Neural crest cell (in vitro differentiated cells): ENCODE measurements at regions not wholly inside any gene's neighbourhood (a gene's known extent, or its start where the extent isn't known, plus 50 kb on each side); places are given as distances from the start of the nearest gene placed in this dataset.

Experiments
- DNase-seq: peaks from one replicate; pipeline ENCODE4 v3.0.0; 2021; ENCODE audit warnings: low read depth, mixed read lengths, low spot score
- H3K27ac Mint-ChIP-seq: one replicate; pipeline ENCODE4 v1.8.0; 2021; ENCODE audit warnings: mild to moderate bottlenecking, mixed read lengths; ENCODE audit not compliant: unreplicated experiment
- H3K27me3 Mint-ChIP-seq: 2 replicates; pipeline ENCODE4 v1.8.0; 2021; ENCODE audit warnings: low read depth, mild to moderate bottlenecking, mixed read lengths
- H3K36me3 Mint-ChIP-seq: 2 replicates; pipeline ENCODE4 v1.8.0; 2021; ENCODE audit warnings: low read depth, mild to moderate bottlenecking, mixed read lengths
- H3K4me1 Mint-ChIP-seq: 2 replicates; pipeline ENCODE4 v1.8.0; 2021; ENCODE audit warnings: mixed read lengths
- H3K4me3 Mint-ChIP-seq: one replicate; pipeline ENCODE4 v1.8.0; 2021; ENCODE audit warnings: mild to moderate bottlenecking, mixed read lengths
- H3K9me3 Mint-ChIP-seq: 2 replicates; pipeline ENCODE4 v1.8.0; 2021; ENCODE audit warnings: mixed read lengths
- TF ChIP-seq, protein P1 (sequence below): fragments of 200-600 bp; sonication (generic); conservative IDR thresholded peaks from 2 replicates; pipeline ENCODE4 v1.5.0; 2021; ENCODE audit warnings: antibody characterized with exemption, mild to moderate bottlenecking

DNA sequence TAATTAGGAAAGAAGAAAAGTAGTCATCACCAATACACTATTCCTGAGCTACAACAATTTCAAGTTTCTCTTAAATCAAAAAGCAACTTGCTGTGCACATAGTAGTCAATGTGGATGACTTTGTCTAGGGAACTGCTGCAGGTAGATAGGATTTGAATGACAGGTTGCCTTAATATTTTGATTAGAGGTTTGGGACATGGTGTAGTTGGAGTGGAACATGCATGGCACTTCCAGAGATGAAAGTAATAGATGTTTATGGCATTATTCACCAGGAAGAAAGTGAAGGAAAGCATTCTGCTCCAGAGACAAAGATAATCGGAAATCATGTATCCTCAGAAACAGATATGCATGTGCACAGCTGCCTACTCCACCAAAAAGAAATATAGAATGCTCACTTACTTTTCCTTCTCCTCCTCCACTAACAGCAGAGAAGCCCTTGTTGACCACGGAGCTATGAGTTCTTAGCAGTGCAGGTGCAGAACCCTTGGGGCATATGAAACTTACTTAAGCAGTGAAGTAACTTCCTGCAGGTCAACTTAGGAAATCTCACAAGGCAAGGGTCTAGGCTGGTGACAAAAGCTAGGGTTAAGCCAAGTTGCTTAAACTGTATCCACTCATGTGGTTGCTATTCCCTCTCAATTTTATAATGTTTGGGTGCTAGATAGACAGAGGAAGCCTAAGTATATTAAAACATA, 390.8 kb downstream of the HNRNPD start:
- H3K36me3 Mint-ChIP-seq = no peaks in the 10 kb centered on the region
- DNase-seq = no peak
- no peak overlapping the region for H3K27ac Mint-ChIP-seq
- H3K27me3 Mint-ChIP-seq = peaks cover 14% of the 10 kb centered on the region
- no peaks in the 10 kb centered on the region for H3K4me1 Mint-ChIP-seq
- no peaks in the 10 kb centered on the region for H3K9me3 Mint-ChIP-seq
- TF ChIP-seq, protein P1, sequence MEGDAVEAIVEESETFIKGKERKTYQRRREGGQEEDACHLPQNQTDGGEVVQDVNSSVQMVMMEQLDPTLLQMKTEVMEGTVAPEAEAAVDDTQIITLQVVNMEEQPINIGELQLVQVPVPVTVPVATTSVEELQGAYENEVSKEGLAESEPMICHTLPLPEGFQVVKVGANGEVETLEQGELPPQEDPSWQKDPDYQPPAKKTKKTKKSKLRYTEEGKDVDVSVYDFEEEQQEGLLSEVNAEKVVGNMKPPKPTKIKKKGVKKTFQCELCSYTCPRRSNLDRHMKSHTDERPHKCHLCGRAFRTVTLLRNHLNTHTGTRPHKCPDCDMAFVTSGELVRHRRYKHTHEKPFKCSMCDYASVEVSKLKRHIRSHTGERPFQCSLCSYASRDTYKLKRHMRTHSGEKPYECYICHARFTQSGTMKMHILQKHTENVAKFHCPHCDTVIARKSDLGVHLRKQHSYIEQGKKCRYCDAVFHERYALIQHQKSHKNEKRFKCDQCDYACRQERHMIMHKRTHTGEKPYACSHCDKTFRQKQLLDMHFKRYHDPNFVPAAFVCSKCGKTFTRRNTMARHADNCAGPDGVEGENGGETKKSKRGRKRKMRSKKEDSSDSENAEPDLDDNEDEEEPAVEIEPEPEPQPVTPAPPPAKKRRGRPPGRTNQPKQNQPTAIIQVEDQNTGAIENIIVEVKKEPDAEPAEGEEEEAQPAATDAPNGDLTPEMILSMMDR = no peak
- no peak overlapping the region for H3K4me3 Mint-ChIP-seq

DNA sequence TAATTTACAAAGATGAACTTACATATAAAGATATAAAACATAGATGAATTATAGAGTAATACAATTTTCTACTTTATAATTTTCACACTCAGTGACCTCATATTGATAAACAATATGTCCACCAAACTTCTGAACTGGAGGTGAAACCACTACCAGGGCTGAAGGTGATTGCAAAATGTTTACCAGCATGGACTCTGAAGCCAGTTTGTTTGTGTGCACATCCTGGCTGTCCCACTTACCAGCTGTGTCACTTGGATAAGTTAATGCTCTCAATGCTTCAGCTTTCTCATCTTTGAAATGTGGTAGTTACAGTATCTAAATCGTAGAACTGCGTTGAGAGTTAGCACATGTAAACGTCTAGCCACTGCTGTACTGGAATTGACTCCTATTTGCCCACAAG, 392.6 kb downstream of the HNRNPD start:
- Mint-ChIP-seq H3K36me3 (no peaks in the 10 kb centered on the region), H3K4me1 (no peaks in the 10 kb centered on the region), H3K9me3 (no peaks in the 10 kb centered on the region), H3K27ac (no peak overlapping the region), H3K27me3 (peaks cover 9% of the 10 kb centered on the region), H3K4me3 (no peak overlapping the region)
- TF ChIP-seq, protein P1 = no peak
- no peak for DNase-seq

DNA sequence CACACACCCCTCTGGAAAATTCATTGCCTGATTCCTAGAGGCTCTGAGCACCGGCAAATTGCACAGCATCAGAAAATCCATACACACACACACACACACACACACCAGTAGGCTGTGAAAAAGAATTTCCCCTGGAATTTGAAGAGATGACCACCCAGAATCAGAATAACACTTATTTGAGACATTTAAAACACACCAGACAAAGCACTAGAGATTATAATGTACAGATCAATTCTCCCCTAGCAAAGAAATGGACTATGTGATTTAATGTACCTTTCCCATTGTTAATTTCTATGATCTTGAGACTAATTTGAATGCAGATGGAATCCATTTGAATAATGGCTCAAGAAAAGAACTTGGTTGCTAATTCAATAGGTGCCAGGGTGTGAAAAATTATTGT, 399.3 kb downstream of the HNRNPD start:
- H3K4me1 Mint-ChIP-seq = no peaks in the 10 kb centered on the region
- no peak for DNase-seq
- H3K27me3 Mint-ChIP-seq = no peaks in the 10 kb centered on the region
- no peaks in the 10 kb centered on the region for H3K36me3 Mint-ChIP-seq
- H3K27ac Mint-ChIP-seq = no peak overlapping the region
- H3K9me3 Mint-ChIP-seq = no peaks in the 10 kb centered on the region
- TF ChIP-seq, protein P1 = no peak
- no peak overlapping the region for H3K4me3 Mint-ChIP-seq

DNA sequence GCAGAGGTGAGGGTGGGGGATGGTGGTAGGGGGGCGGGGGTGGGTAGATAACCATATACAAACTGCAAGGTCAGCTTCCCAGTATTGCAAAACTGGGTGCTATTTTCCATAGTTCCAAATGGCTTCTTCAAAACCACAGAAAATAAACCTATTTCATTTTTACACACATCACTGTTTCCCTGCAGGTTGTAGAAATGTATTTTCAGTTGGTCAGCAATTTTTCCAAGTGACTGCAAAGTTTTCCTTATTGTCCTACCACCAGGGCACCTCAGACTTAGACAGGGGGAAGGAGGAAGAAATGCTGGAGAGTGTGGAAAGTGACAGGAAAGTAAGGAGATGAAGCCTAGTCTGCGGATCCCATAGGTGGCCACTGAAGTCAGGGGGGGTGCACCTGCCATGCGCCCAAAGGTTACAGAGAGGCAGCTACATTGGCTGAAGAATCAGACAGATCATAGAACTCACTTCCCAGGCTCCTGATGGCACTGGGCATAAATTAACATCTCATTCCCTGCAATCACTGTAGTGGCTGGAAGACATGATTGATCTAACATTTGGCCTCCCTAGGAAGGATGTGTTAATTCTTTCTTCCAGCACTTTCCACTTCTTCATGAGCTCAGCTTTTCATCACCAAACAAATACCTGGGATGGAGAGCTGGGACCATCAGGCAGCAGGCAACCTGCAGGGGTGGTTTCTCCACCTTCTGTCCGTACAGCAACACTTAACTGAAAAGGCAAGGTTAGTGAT, 402.0 kb downstream of the HNRNPD start:
- H3K9me3 Mint-ChIP-seq = no peaks in the 10 kb centered on the region
- H3K4me3 Mint-ChIP-seq = no peak overlapping the region
- no peaks in the 10 kb centered on the region for H3K36me3 Mint-ChIP-seq
- TF ChIP-seq, protein P1 = no peak
- H3K27ac Mint-ChIP-seq = no peak overlapping the region
- no peaks in the 10 kb centered on the region for H3K4me1 Mint-ChIP-seq
- DNase-seq = no peak
- no peaks in the 10 kb centered on the region for H3K27me3 Mint-ChIP-seq

DNA sequence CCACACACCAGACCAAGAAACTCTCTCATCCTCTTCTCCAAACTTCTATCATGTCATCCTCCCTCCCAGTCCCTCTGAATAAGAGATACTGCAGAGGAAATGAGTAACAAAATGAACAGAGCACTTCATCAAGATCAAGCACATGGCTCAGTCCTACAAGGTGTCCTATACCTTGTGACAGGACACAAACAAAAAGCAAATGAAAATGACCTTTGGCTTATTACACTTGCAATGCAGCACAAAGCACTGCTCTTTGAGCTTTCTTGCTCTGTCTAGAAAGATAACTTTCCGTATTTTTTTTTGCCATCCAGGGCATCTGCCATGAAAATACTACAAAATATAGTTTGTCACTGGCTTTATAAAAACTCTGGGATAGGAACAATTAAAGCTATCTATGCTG, 402.7 kb downstream of the HNRNPD start:
- H3K4me1 Mint-ChIP-seq = no peaks in the 10 kb centered on the region
- no peaks in the 10 kb centered on the region for H3K9me3 Mint-ChIP-seq
- no peak overlapping the region for H3K27ac Mint-ChIP-seq
- no peaks in the 10 kb centered on the region for H3K36me3 Mint-ChIP-seq
- no peak for DNase-seq
- no peaks in the 10 kb centered on the region for H3K27me3 Mint-ChIP-seq
- H3K4me3 Mint-ChIP-seq = no peak overlapping the region
- TF ChIP-seq, protein P1 = no peak
